CD4-positive, CD25-positive, alpha-beta regulatory T cell (primary cell): ENCODE measurements at regions not wholly inside any gene's neighbourhood (a gene's known extent, or its start where the extent isn't known, plus 50 kb on each side); places are given as distances from the start of the nearest gene placed in this dataset.

Source experiments
- ATAC-seq, 2 donors: fragments of 150-1000 bp; cut with Tn5 transposase; one replicate each; pipeline ENCODE4 v1.10.0; 2021; ENCODE audit warnings: low read depth in 2 of 2, moderate number of reproducible peaks in 2 of 2, moderate library complexity in 1 of 2
- DNase-seq, 3 donors: peaks; one replicate each; pipeline versions ENCODE4 v3.0.0 to v3.0.0-alpha.2; 2012 to 2022; ENCODE audit warnings: mixed read lengths in 1 of 3
- H3K27ac ChIP-seq: one replicate; pipeline ENCODE4 v1.7.0; 2013; ENCODE audit warnings: mild to moderate bottlenecking, low read length; ENCODE audit not compliant: insufficient read depth, poor library complexity, severe bottlenecking
- H3K27me3 ChIP-seq: one replicate; pipeline ENCODE4 v1.7.0; 2013; ENCODE audit warnings: low read length; ENCODE audit not compliant: control insufficient read depth, insufficient read depth
- H3K36me3 ChIP-seq: one replicate; pipeline ENCODE4 v1.7.0; 2013; ENCODE audit warnings: mild to moderate bottlenecking, low read length, moderate library complexity; ENCODE audit not compliant: control insufficient read depth, insufficient read depth
- H3K4me1 ChIP-seq: 2 replicates; pipeline ENCODE4 v1.7.0; 2013; ENCODE audit warnings: mild to moderate bottlenecking, low read length; ENCODE audit not compliant: insufficient read depth, control insufficient read depth, poor library complexity, severe bottlenecking
- H3K4me3 ChIP-seq: one replicate; pipeline ENCODE4 v1.7.0; 2013; ENCODE audit warnings: low read depth, mild to moderate bottlenecking, low read length, moderate library complexity
- H3K9me3 ChIP-seq, 2 experiments: 1 replicate in 1 of 2; 2 replicates in 1 of 2; pipeline ENCODE4 v1.7.0; 2013; ENCODE audit warnings: low read length in 2 of 2, mild to moderate bottlenecking in 1 of 2, moderate library complexity in 1 of 2; ENCODE audit not compliant: control insufficient read depth in 2 of 2
- H3K27ac Mint-ChIP-seq, 3 donors: one replicate each; pipeline ENCODE4 v1.8.0; 2020 to 2022; ENCODE audit warnings: mild to moderate bottlenecking in 3 of 3, mixed read lengths in 3 of 3, moderate library complexity in 2 of 3
- H3K27me3 Mint-ChIP-seq: one replicate; pipeline ENCODE4 v1.8.0; 2022; ENCODE audit warnings: mild to moderate bottlenecking, mixed read lengths
- H3K36me3 Mint-ChIP-seq: one replicate; pipeline ENCODE4 v1.8.0; 2020; ENCODE audit warnings: mixed read lengths
- H3K4me1 Mint-ChIP-seq, 4 donors: one replicate each; pipeline ENCODE4 v1.8.0; 2020 to 2022; ENCODE audit warnings: mixed read lengths in 4 of 4, mild to moderate bottlenecking in 1 of 4
- H3K4me3 Mint-ChIP-seq, 4 donors: one replicate each; pipeline ENCODE4 v1.8.0; 2020 to 2022; ENCODE audit warnings: mild to moderate bottlenecking in 4 of 4, mixed read lengths in 4 of 4, moderate library complexity in 3 of 4
- H3K9me3 Mint-ChIP-seq, 7 donors: one replicate each; pipeline ENCODE4 v1.8.0; 2020 to 2022; ENCODE audit warnings: mixed read lengths in 7 of 7, mild to moderate bottlenecking in 3 of 7, moderate library complexity in 2 of 7

DNA sequence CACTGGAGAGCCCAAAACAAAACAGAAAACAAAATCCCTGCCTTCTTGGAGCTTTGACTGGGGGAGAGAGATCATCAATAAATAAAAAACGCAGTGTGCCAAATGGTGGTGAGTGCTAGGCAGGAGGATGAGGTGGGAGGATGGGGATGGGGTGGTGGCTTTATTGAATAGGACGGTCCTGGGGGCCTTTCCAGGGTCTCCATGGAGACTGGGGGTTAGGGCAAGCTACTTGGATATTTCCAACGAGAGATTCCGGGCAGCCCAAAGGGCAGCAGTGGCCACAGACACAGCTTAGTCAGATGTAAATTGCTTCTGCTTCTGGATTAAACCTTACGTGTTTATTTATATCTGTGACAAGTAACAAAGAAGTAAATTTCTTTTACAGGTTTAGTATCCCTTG is 700.1 kb downstream of the QKI start:
- Histone ChIP-seq H3K4me1 (no peaks in the 10 kb centered on the region), H3K9me3 (no peaks in the 10 kb centered on the region), H3K36me3 (no peaks in the 10 kb centered on the region), H3K4me3 (no peak overlapping the region), H3K27me3 (no peaks in the 10 kb centered on the region), H3K27ac (no peak overlapping the region)
- Mint-ChIP-seq H3K27ac (no peak overlapping the region), H3K36me3 (no peaks in the 10 kb centered on the region), H3K9me3 (peaks cover 0 to 3% (median 0%) of the 10 kb centered on the region in 7 donors), H3K4me1 (no peaks in the 10 kb centered on the region), H3K4me3 (no peak overlapping the region), H3K27me3 (no peaks in the 10 kb centered on the region)
- DNase-seq: no peak
- no peak for ATAC-seq

DNA sequence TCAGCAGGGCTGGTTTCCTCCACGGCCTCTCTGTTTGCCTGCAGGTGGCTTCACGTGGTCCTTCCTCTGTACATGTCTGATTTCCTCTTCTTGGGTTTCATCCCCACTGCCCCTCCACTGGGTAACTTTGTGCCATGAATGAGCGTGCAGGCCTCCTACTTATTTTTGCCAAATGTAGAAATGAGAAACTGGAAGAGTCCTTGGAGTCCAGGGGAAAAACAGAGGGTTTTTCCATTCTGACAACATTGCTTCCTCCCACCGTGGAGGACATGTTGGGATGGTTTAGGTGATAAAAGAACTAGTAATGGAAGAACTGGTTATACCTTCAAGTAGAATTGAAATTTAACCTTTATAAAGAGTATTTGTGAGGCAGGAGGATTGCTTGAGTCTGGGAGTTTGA is 699.5 kb downstream of the QKI start:
- Mint-ChIP-seq H3K9me3 (peaks cover 0 to 3% (median 0%) of the 10 kb centered on the region in 7 donors), H3K4me3 (no peak overlapping the region), H3K27ac (no peak overlapping the region), H3K4me1 (no peaks in the 10 kb centered on the region), H3K27me3 (no peaks in the 10 kb centered on the region), H3K36me3 (no peaks in the 10 kb centered on the region)
- H3K4me1 ChIP-seq: no peaks in the 10 kb centered on the region
- H3K27me3 ChIP-seq: no peaks in the 10 kb centered on the region
- no peaks in the 10 kb centered on the region for H3K36me3 ChIP-seq
- ATAC-seq (no peak), DNase-seq (no peak)
- H3K9me3 ChIP-seq: no peaks in the 10 kb centered on the region
- no peak overlapping the region for H3K4me3 ChIP-seq
- no peak overlapping the region for H3K27ac ChIP-seq

DNA sequence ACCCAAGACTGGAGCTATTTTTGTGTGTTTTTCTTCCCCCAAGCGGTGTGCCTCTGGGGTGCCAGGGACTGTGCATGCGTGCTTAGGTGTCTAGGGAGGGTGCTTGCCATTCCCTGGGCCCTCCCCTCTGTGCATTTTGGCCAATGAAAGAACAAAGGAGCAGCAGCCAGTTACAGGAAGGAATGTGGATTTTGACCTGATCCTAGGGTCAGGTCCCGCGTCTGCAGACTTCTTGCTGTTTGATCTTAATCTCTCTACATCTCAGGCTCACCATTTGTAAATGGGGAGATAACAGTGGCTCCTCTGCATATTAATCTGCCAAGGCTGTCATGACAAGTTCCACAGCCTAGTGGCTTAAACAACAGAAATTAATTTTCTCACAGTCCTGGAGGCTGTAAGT is 699.1 kb downstream of the QKI start:
- Histone ChIP-seq H3K27me3 (no peaks in the 10 kb centered on the region), H3K4me1 (no peaks in the 10 kb centered on the region), H3K27ac (no peak overlapping the region), H3K9me3 (no peaks in the 10 kb centered on the region), H3K36me3 (no peaks in the 10 kb centered on the region), H3K4me3 (no peak overlapping the region)
- ATAC-seq: no peak
- H3K27ac Mint-ChIP-seq: no peak overlapping the region
- H3K36me3 Mint-ChIP-seq: no peaks in the 10 kb centered on the region
- peaks cover 0 to 3% (median 0%) of the 10 kb centered on the region in 7 donors for H3K9me3 Mint-ChIP-seq
- H3K4me1 Mint-ChIP-seq: no peaks in the 10 kb centered on the region
- no peaks in the 10 kb centered on the region for H3K27me3 Mint-ChIP-seq
- DNase-seq: no peak
- H3K4me3 Mint-ChIP-seq: no peak overlapping the region

DNA sequence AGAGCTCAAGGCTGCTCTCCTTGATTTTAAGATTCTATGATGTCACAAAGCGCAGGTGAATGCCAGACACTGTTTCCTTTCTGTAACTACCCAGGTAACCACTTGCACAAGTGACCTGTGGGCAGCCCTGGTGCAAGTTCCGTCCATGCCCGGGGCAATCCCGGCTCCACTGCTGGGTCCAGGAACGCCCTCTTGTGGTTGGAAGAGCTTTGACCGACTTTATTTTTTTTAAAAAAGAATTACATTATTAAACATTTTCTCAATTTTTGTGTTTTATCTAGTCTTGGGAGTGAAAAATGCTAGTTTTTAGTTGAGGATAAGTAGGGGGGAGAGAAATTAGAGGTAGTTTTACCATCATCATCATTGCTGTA is 695.2 kb downstream of the QKI start:
- no peak overlapping the region for H3K4me3 Mint-ChIP-seq
- no peak overlapping the region for H3K4me3 ChIP-seq
- no peaks in the 10 kb centered on the region for H3K27me3 Mint-ChIP-seq
- no peaks in the 10 kb centered on the region for H3K36me3 ChIP-seq
- H3K36me3 Mint-ChIP-seq: no peaks in the 10 kb centered on the region
- no peak overlapping the region for H3K27ac Mint-ChIP-seq
- no peaks in the 10 kb centered on the region for H3K27me3 ChIP-seq
- ATAC-seq (no peak), DNase-seq (no peak)
- no peaks in the 10 kb centered on the region for H3K4me1 ChIP-seq
- H3K9me3 ChIP-seq: no peaks in the 10 kb centered on the region
- H3K4me1 Mint-ChIP-seq: no peaks in the 10 kb centered on the region
- H3K9me3 Mint-ChIP-seq: peaks cover 0 to 3% (median 0%) of the 10 kb centered on the region in 7 donors
- H3K27ac ChIP-seq: no peak overlapping the region

DNA sequence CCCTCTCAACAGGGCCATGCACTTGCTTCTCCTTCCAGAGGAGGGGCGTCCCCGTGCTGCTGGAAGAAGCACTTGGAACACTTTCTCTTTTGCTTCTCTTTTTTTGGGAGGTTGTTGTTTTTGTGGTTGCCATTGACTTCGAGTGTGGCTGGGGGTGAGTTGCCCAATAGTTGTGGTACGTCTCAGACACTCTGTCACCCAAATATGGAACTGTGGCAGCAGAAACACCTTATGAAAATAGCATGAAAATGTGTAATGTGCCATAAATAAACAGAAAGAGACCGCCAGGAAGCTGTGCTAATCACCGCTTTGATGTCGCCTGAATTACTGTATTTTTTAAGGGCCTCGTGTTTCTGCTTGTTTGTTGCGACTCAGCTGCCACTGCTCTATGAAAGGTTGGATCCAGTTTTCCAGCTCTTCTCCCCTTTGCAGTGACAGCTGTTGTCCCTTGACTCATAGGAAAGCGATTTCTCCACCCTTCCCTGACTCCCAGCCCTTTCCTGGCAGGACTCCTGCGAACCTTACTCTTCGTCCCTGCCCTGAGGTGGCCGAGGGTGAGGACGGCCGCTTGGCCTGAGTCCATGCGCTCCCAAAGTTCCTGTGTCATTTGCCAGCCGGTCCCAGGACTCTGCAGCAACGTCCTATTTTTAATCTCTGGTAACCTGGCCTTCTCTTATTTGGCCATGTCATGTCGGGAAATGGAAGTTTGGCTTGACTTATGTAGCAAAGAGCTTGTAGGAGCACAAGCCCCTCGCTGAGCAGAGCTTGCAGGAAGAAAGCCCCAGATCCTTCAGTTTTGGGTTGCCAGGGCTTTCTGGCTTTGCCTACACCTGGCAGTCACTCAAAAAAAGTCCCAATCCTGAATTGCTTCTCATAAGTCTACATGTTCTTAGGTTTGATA is 694.6 kb downstream of the QKI start:
- H3K36me3 ChIP-seq: no peaks in the 10 kb centered on the region
- Mint-ChIP-seq H3K9me3 (peaks cover 0 to 3% (median 0%) of the 10 kb centered on the region in 7 donors), H3K4me3 (no peak overlapping the region), H3K36me3 (no peaks in the 10 kb centered on the region), H3K4me1 (no peaks in the 10 kb centered on the region), H3K27ac (no peak overlapping the region), H3K27me3 (no peaks in the 10 kb centered on the region)
- H3K27ac ChIP-seq: no peak overlapping the region
- no peak for DNase-seq
- no peak overlapping the region for H3K4me3 ChIP-seq
- H3K27me3 ChIP-seq: no peaks in the 10 kb centered on the region
- no peaks in the 10 kb centered on the region for H3K4me1 ChIP-seq
- peak in 1 of 2 donors; percentile 16 for ATAC-seq
- H3K9me3 ChIP-seq: no peaks in the 10 kb centered on the region

DNA sequence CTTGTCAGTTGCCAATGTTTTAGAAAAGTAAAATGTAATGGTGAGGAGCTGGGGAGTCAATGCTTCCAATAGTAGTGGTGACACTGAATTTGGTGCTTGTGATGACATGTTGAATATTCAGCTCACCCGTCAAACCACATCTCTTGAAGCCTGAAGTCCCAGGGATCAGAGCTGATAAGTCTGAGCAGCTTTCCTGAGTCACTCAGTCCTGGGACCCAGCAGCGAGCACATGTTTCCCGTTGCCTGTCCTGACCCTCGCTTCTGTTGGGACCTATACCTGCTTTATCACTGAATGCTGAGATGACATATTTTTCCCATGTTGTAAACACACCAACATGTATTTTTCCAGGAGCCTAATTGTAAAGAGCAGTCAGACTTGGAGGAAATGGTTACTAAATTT is 693.6 kb downstream of the QKI start:
- H3K4me3 ChIP-seq: no peak overlapping the region
- H3K4me3 Mint-ChIP-seq: no peak overlapping the region
- H3K27me3 Mint-ChIP-seq: no peaks in the 10 kb centered on the region
- H3K9me3 Mint-ChIP-seq: peaks cover 0 to 3% (median 0%) of the 10 kb centered on the region in 7 donors
- no peaks in the 10 kb centered on the region for H3K36me3 Mint-ChIP-seq
- DNase-seq (no peak), ATAC-seq (no peak)
- no peaks in the 10 kb centered on the region for H3K27me3 ChIP-seq
- no peaks in the 10 kb centered on the region for H3K36me3 ChIP-seq
- no peak overlapping the region for H3K27ac Mint-ChIP-seq
- H3K4me1 ChIP-seq: no peaks in the 10 kb centered on the region
- H3K27ac ChIP-seq: no peak overlapping the region
- H3K4me1 Mint-ChIP-seq: no peaks in the 10 kb centered on the region
- H3K9me3 ChIP-seq: no peaks in the 10 kb centered on the region

DNA sequence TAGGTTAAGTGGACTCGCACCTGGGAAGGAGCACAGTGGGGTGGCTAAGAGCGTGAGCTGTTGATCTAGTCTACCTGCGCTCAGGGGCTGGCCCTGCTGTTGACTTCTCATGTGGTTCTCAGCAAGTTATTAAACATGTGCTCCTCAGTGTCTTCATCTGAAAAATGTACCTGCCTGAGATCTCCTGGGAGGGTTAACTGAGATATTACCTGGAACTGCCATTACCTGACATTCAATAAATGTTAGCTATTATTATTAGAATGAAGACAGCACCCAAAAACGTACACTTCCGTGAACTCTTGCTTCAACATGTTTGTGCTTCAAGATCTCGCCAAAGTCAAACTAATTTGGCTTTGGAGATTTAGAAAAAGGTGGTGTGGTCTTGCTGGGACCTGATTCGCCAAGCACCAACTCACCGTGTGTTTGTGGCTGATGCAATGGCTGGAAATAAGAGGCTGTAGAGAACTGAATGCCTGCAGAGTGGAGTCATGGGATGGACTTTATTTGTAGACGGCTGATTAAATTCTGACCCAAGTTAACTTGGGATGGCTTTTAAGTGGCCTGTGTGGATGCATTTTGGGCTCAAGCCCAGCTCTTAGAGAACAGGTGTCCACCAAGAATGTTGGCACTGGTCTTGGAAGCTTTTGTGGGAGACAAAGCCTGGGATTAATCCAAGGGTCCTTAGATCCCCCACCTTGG is 692.9 kb downstream of the QKI start:
- Mint-ChIP-seq H3K4me1 (no peaks in the 10 kb centered on the region), H3K36me3 (no peaks in the 10 kb centered on the region), H3K4me3 (no peak overlapping the region), H3K9me3 (peaks cover 0 to 3% (median 0%) of the 10 kb centered on the region in 7 donors), H3K27ac (no peak overlapping the region), H3K27me3 (no peaks in the 10 kb centered on the region)
- H3K36me3 ChIP-seq: no peaks in the 10 kb centered on the region
- H3K4me1 ChIP-seq: no peaks in the 10 kb centered on the region
- ATAC-seq (no peak), DNase-seq (no peak)
- H3K4me3 ChIP-seq: no peak overlapping the region
- H3K9me3 ChIP-seq: no peaks in the 10 kb centered on the region
- H3K27ac ChIP-seq: no peak overlapping the region
- no peaks in the 10 kb centered on the region for H3K27me3 ChIP-seq
